H1 (cell line): ENCODE measurements at regions not wholly inside any gene's neighbourhood (a gene's known extent, or its start where the extent isn't known, plus 50 kb on each side); places are given as distances from the start of the nearest gene placed in this dataset.

Source experiments
- CTCF ChIA-PET: fragments of 300-600 bp; sonication (Branson Sonifier 250); formaldehyde crosslinking; loops from one replicate; lab custom pipeline; 2021; ENCODE audit not compliant: partially characterized antibody; lab: Charles Lee
- POLR2A ChIA-PET: fragments of 300-600 bp; sonication (Branson Sonifier 250); formaldehyde crosslinking; loops from one replicate; lab custom pipeline; 2021; ENCODE audit warnings: inconsistent platforms; ENCODE audit not compliant: partially characterized antibody; lab: Charles Lee
- DNase-seq, 2 experiments: peaks; one replicate each; pipeline versions ENCODE4 v3.0.0 to v3.0.0-alpha.2; 2010 to 2022; ENCODE audit warnings: low spot score in 2 of 2, low read depth in 1 of 2, mixed read lengths in 1 of 2
- FAIRE-seq: peaks from 2 replicates; lab custom pipeline; 2011; peaks lifted over from hg19 to GRCh38; lab: Jason Lieb, UNC
- H2AFZ ChIP-seq: 2 replicates; pipeline ENCODE4 v1.8.1; 2012; ENCODE audit warnings: low read length, inconsistent platforms
- H2AK5ac ChIP-seq: 2 replicates; pipeline ENCODE4 v1.6.1; 2013; ENCODE audit warnings: low read depth, low read length
- H2BK120ac ChIP-seq: replicated peaks from 2 replicates; pipeline ENCODE3; 2013; ENCODE audit warnings: low read depth, low read length, inconsistent platforms
- H2BK12ac ChIP-seq: 2 replicates; pipeline ENCODE4 v1.6.1; 2013; ENCODE audit warnings: low read depth, low read length
- H2BK15ac ChIP-seq: 2 replicates; pipeline ENCODE4 v1.6.1; 2013; ENCODE audit warnings: low read length
- H2BK20ac ChIP-seq: 2 replicates; pipeline ENCODE4 v1.6.1; 2013; ENCODE audit warnings: low read length
- H2BK5ac ChIP-seq: 2 replicates; pipeline ENCODE4 v1.6.1; 2013; ENCODE audit warnings: low read depth, low read length
- H3K14ac ChIP-seq: 2 replicates; pipeline ENCODE4 v1.6.1; 2013; ENCODE audit warnings: inconsistent platforms; ENCODE audit not compliant: insufficient read length
- H3K18ac ChIP-seq: 2 replicates; pipeline ENCODE4 v1.6.1; 2013; ENCODE audit warnings: low read length; ENCODE audit errors: extremely low read depth
- H3K23ac ChIP-seq: 2 replicates; pipeline ENCODE4 v1.6.1; 2013; ENCODE audit warnings: inconsistent platforms; ENCODE audit not compliant: insufficient read length
- H3K23me2 ChIP-seq: 2 replicates; pipeline ENCODE4 v1.6.1; 2013; ENCODE audit warnings: low read depth, low read length
- H3K27ac ChIP-seq: 2 replicates; pipeline ENCODE4 v1.6.1; 2011; ENCODE audit warnings: low read depth, low read length, inconsistent platforms
- H3K27me3 ChIP-seq, 4 experiments: replicated peaks in 1 of 4; 1 replicate in 1 of 4; 2 replicates in 3 of 4; pipeline versions ENCODE4 v1.6.1 to v1.8.1; 2011 to 2013; ENCODE audit warnings: low read length in 3 of 4, mild to moderate bottlenecking in 3 of 4, inconsistent platforms in 2 of 4, mixed read lengths in 2 of 4, moderate library complexity in 1 of 4; ENCODE audit not compliant: control insufficient read depth in 3 of 4, insufficient read depth in 3 of 4; ENCODE audit errors: extremely low read depth in 1 of 4
- H3K36me3 ChIP-seq, 4 experiments: 2 replicates each; pipeline versions ENCODE4 v1.6.1 to v1.8.1; 2011 to 2013; ENCODE audit warnings: mild to moderate bottlenecking in 4 of 4, low read length in 3 of 4, moderate library complexity in 2 of 4, control low read depth in 1 of 4, inconsistent platforms in 1 of 4; ENCODE audit not compliant: insufficient read depth in 4 of 4, control insufficient read depth in 2 of 4
- H3K4ac ChIP-seq: replicated peaks from 2 replicates; pipeline ENCODE3; 2013; ENCODE audit warnings: low read length, low read depth, mixed read lengths, inconsistent platforms; ENCODE audit not compliant: insufficient read length
- H3K4me1 ChIP-seq, 4 experiments: replicated peaks in 1 of 4; 1 replicate in 1 of 4; 2 replicates in 3 of 4; pipeline versions ENCODE4 v1.6.1 to v1.8.1; 2011 to 2013; ENCODE audit warnings: low read length in 3 of 4, inconsistent platforms in 2 of 4, mixed read lengths in 1 of 4; ENCODE audit not compliant: insufficient read depth in 4 of 4, control insufficient read depth in 3 of 4
- H3K4me2 ChIP-seq, 2 experiments: 2 replicates each; pipeline versions ENCODE4 v1.6.1 to v1.8.1; 2011 to 2013; ENCODE audit warnings: low read depth in 2 of 2, low read length in 2 of 2, control low read depth in 1 of 2, inconsistent platforms in 1 of 2, mild to moderate bottlenecking in 1 of 2; ENCODE audit not compliant: insufficient read depth in 1 of 2
- H3K4me3 ChIP-seq, 4 experiments: fragments of 200-600, 300-600 bp in 1 of 4; sonication (generic), shearing (Covaris generic), sonication (Bioruptor Twin) in 1 of 4; 2 replicates each; pipeline versions ENCODE4 v1.5.1 to v1.8.1; 2011 to 2016; ENCODE audit warnings: low read length in 4 of 4, low read depth in 3 of 4, control low read depth in 2 of 4, inconsistent platforms in 2 of 4, mild to moderate bottlenecking in 2 of 4, mixed read lengths in 1 of 4, moderate library complexity in 1 of 4; ENCODE audit not compliant: insufficient read depth in 2 of 4; ENCODE audit errors: extremely low read depth in 1 of 4
- H3K56ac ChIP-seq: replicated peaks from 2 replicates; pipeline ENCODE3; 2013; ENCODE audit warnings: low read depth, mild to moderate bottlenecking, mixed read lengths, low read length, inconsistent platforms; ENCODE audit not compliant: insufficient read length
- H3K79me1 ChIP-seq: 2 replicates; pipeline ENCODE4 v1.6.1; 2013; ENCODE audit warnings: low read depth, low read length, control low read depth
- H3K79me2 ChIP-seq, 2 experiments: 2 replicates each; pipeline versions ENCODE4 v1.6.1 to v1.8.1; 2012 to 2013; ENCODE audit warnings: low read length in 2 of 2, mild to moderate bottlenecking in 2 of 2, inconsistent platforms in 1 of 2; ENCODE audit not compliant: insufficient read depth in 2 of 2, control insufficient read depth in 1 of 2
- H3K9ac ChIP-seq, 4 experiments: replicated peaks in 1 of 4; 1 replicate in 1 of 4; 2 replicates in 3 of 4; pipeline versions ENCODE4 v1.6.1 to v1.8.1; 2011 to 2013; ENCODE audit warnings: low read depth in 3 of 4, low read length in 3 of 4, control low read depth in 2 of 4, mild to moderate bottlenecking in 2 of 4, moderate library complexity in 2 of 4, inconsistent platforms in 1 of 4; ENCODE audit errors: extremely low read depth in 1 of 4
- H3K9me3 ChIP-seq, 2 experiments: 2 replicates each; pipeline versions ENCODE4 v1.6.1 to v1.8.1; 2012 to 2013; ENCODE audit warnings: mild to moderate bottlenecking in 2 of 2, moderate library complexity in 2 of 2, control low read depth in 1 of 2, inconsistent platforms in 1 of 2, low read depth in 1 of 2, low read length in 1 of 2, mixed read lengths in 1 of 2; ENCODE audit not compliant: insufficient read depth in 2 of 2
- H4K20me1 ChIP-seq, 2 experiments: replicated peaks in 1 of 2; 2 replicates each; pipeline versions ENCODE3 to v1.8.1; 2011 to 2013; ENCODE audit warnings: inconsistent platforms in 2 of 2, low read length in 2 of 2, mild to moderate bottlenecking in 1 of 2; ENCODE audit not compliant: insufficient read depth in 2 of 2, control insufficient read depth in 1 of 2
- H4K5ac ChIP-seq: 2 replicates; pipeline ENCODE4 v1.6.1; 2013; ENCODE audit warnings: low read length, low read depth, mixed read lengths, inconsistent platforms; ENCODE audit not compliant: insufficient read length
- H4K8ac ChIP-seq: 2 replicates; pipeline ENCODE4 v1.8.0; 2013; ENCODE audit warnings: mild to moderate bottlenecking, moderate library complexity, low read length, inconsistent platforms; ENCODE audit not compliant: insufficient read depth; ENCODE audit errors: extremely low read depth
- H4K91ac ChIP-seq: replicated peaks from 2 replicates; pipeline ENCODE3; 2013; ENCODE audit warnings: low read length, mixed read lengths, inconsistent platforms; ENCODE audit not compliant: insufficient read length
- CBX8 ChIP-seq: fragments of 300-800, 300-1000 bp; sonication (generic); IDR thresholded peaks from 2 replicates; pipeline ENCODE4 v1.7.1; 2016; ENCODE audit warnings: low read depth, low read length, borderline replicate concordance
- WGBS, 2 experiments: shearing (Covaris generic) in 1 of 2; methylation state at CpG; one replicate each; pipeline versions ENCODE4 v1.1.6 to v1.1.7; 2013 to 2015; ENCODE audit warnings: low lambda C conversion rate in 2 of 2, mixed read lengths in 2 of 2, inconsistent platforms in 1 of 2, low coverage in 1 of 2, missing lambda C conversion rate in 1 of 2; ENCODE audit not compliant: insufficient replicate concordance in 2 of 2, insufficient coverage in 1 of 2, insufficient read length in 1 of 2; ENCODE audit errors: extremely low coverage in 1 of 2, missing lambda C conversion rate in 1 of 2; 5-methylcytosine and 5-hydroxymethylcytosine counted together

DNA sequence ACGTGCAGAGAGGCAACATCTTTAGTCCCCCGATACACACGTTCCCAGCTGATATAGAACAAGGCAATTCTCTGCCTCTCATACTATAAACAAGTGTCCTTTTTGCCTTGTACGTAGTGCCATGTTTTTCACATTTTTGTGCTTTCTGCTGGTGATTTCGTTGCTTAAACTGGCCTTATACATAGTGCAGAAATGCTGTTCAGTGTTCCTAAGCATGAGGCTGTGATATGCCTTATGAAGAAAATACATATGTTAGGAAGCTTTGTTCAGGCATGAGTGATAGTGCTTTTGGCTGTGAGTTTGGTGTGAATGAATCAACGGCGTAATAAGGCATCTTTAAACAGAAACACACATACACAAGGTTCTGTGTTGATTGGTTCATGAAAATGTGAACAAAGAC, 77.2 kb downstream of the KATNIP start:
- Histone ChIP-seq H4K8ac (no peak overlapping the region), H4K20me1 (peaks cover 0 to 8% of the 10 kb centered on the region in 2 experiments), H2AK5ac (no peak overlapping the region), H3K23me2 (no peaks in the 10 kb centered on the region), H3K56ac (no peak overlapping the region), H4K5ac (no peak overlapping the region)
- no peak for TF ChIP-seq CBX8
- TF ChIP-seq, all 59 proteins: peak for 0
- CTCF ChIA-PET, result interaction anchor here (1.6 kb wide), 1 partner anchor 13 kb away, joined by 7 read pairs; no protein-coding TSS in a partner anchor
- Histone ChIP-seq H2AFZ (no peak overlapping the region), H3K27ac (no peak overlapping the region), H3K4ac (no peak overlapping the region), H2BK5ac (no peak overlapping the region), H2BK20ac (no peak overlapping the region), H3K14ac (no peak overlapping the region), H3K79me2 (no peaks in the 10 kb centered on the region; a peak in 1 of 4 replicates), H2BK120ac (no peak overlapping the region), H3K23ac (no peak overlapping the region), H3K4me1 (no peaks in the 10 kb centered on the region; a peak in 1 of 7 replicates), H3K9ac (no peak overlapping the region), H4K91ac (no peak overlapping the region), H2BK12ac (no peak overlapping the region), H2BK15ac (no peak overlapping the region), H3K9me3 (no peaks in the 10 kb centered on the region), H3K36me3 (no peaks in the 10 kb centered on the region), H3K4me3 (no peak overlapping the region), H3K27me3 (no peaks in the 10 kb centered on the region), H3K18ac (no peak overlapping the region), H3K4me2 (no peak overlapping the region), H3K79me1 (no peaks in the 10 kb centered on the region)
- WGBS, 2 experiments, result 87% methylated on average over 7 of the region's 7 CpGs; no CpG with 5 or more reads in 1 of the 2 experiments
- DNase-seq (no peak), FAIRE-seq (no peak)
- POLR2A ChIA-PET, result no interaction called here
